ENCODE measurements at regions not wholly inside any gene's neighbourhood (a gene's known extent, or its start where the extent isn't known, plus 50 kb on each side); places are given as distances from the start of the nearest gene placed in this dataset.

GRCh38 chr2:215486291-215487001, 50.6 kb upstream of the FN1 start:
- no peak for TF ChIP-seq EZH2 (IDR thresholded peaks at IDR 0.05)
- TF ChIP-seq POLR2AphosphoS5 (IDR thresholded peaks at IDR 0.05; ENCODE audit: borderline replicate concordance, low read depth, low read length), result no peak
- no peak for TF ChIP-seq FOXP2 (optimal IDR thresholded peaks at IDR 0.05; ENCODE audit: control extremely low read depth, extremely low read length, insufficient read depth)
